Tongue (tissue), 2 donors: ENCODE measurements at regions not wholly inside any gene's neighbourhood (a gene's known extent, or its start where the extent isn't known, plus 50 kb on each side); places are given as distances from the start of the nearest gene placed in this dataset. TPM values are rescaled to one million over a fixed set of nuclear protein-coding genes. Genes with fewer than 3 reads are reported as not detected.
A peak's percentile ranks its signal among the peaks of the same experiment; 100 is the strongest.

ENCODE experiments used
- DNase-seq: peaks from one replicate; pipeline ENCODE4 v3.0.0-alpha.2; 2015
- small RNA-seq: library from RNA; depleted of rRNA; stranded (forward); fragments of <200 nt; gene quantifications from one replicate; pipeline ENCODE3, GENCODE V24; 2014; ENCODE audit warnings: low replicate concordance

- peak; percentile 37 for DNase-seq
Observed at GRCh38 chr9:4382722-4383317, 83.0 kb upstream of the GLIS3 start.

- DNase-seq, result no peak
Observed at GRCh38 chr9:4381744-4382143, 81.9 kb upstream of the GLIS3 start.

- DNase-seq, result no peak
Observed at GRCh38 chr9:4380406-4380805, 80.5 kb upstream of the GLIS3 start.

- DNase-seq, result peak; percentile 55
Observed at GRCh38 chr9:4375424-4376200, 75.7 kb upstream of the GLIS3 start.

GRCh38 chr9:4371108-4371507, 71.2 kb upstream of the GLIS3 start:
- DNase-seq, result no peak

GRCh38 chr9:4370501-4370900, 70.6 kb upstream of the GLIS3 start:
- no peak for DNase-seq

GRCh38 chr9:4366591-4367330, 66.9 kb upstream of the GLIS3 start:
- peak; percentile 36 for DNase-seq

GRCh38 chr9:4365055-4365454, 65.2 kb upstream of the GLIS3 start:
- no peak for DNase-seq

- no peak for DNase-seq
Observed at GRCh38 chr9:4362281-4362680, 62.4 kb upstream of the GLIS3 start.

GRCh38 chr9:4359016-4359415, 59.1 kb upstream of the GLIS3 start:
- DNase-seq, result no peak

- DNase-seq, result no peak
Observed at GRCh38 chr9:4357929-4358328, 58.1 kb upstream of the GLIS3 start.

GRCh38 chr9:4356306-4356705, 56.4 kb upstream of the GLIS3 start:
- DNase-seq, result no peak

GRCh38 chr9:4353236-4353635, 53.4 kb upstream of the GLIS3 start:
- DNase-seq, result no peak

GRCh38 chr9:4349816-4350418, 50.0 kb upstream of the GLIS3 start:
- DNase-seq, result no peak

Small RNA genes in the stretch of these regions (small RNA-seq; reads per million reads assigned to genes)
- not detected for gene RNU6-694P
